GM21528 (cell line): ENCODE measurements at regions not wholly inside any gene's neighbourhood (a gene's known extent, or its start where the extent isn't known, plus 50 kb on each side); places are given as distances from the start of the nearest gene placed in this dataset.

Experiments
- ATAC-seq: cut with Tn5 transposase; IDR thresholded peaks from one replicate; pipeline ENCODE4 v1.9.1; 2021; ENCODE audit warnings: mild to moderate bottlenecking, moderate library complexity; ENCODE audit not compliant: unreplicated experiment, low FRiP score

DNA sequence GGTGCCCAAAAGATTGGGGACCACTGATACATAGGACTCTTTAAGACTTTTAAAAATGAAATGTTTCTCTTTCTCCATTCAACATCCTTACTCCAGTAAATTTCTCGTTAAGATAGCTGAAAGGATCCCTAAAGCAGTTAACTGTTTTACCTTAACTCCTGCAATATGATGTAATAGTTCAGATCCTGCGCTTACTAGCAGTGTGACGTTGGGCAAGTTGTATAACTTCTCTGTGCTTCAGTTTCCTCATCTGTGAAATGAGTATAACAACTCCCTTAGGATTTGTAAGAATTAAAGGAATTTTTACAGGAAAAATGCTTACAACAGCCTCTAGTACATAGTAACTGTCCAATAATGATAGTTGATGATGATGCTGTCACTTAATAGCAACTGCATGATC lies 158.9 kb downstream of the TANC2 start:
- ATAC-seq, result no peak

DNA sequence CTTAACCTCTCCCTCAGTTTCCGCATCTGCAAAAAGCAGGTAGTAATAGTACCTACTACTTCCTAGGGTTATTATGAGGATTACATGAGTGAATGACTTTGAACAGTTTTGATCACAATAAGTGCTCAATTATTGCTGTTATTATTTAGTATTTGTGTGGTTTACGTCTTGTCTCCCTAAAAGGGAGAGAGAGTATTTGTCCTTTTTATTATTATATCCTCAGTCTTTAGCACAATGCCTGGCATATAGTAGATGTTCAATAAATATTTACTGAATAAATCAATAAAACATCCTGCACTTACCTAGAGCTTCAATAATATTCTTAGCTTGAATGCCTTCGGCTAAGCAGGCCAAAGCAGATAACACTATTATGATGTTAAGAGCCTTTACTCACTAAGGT lies 160.0 kb downstream of the TANC2 start:
- no peak for ATAC-seq

GRCh38 chr17:63126607-63127006 lies 160.6 kb downstream of the TANC2 start:
- no peak for ATAC-seq

DNA sequence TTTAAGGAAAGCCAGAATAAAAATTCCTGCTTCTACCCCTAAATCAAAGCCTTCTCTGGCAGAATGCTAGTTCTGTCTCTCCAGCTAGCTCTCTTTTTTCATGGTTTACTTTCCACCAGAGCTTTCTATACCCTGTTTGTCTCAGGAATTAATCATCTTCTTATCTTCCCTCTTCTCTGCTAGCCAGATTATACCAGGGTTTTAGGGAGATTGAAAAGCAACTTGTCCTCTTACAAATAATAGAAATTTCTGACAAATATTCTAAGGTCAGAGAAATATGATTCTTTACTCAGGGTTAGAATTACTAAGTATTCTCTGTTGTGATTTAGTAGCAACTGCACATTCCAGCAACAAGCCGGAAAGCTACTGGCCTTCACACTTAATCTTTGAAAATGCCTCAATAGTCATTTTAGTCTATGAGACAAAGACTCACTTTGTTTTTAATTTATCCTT lies 166.4 kb downstream of the TANC2 start:
- no peak for ATAC-seq

GRCh38 chr17:63133491-63133890 lies 167.5 kb downstream of the TANC2 start:
- ATAC-seq, result no peak

- ATAC-seq, result no peak
These were observed 168.8 kb downstream of the TANC2 start for GRCh38 chr17:63134867-63135266.

- no peak for ATAC-seq
These were observed 170.5 kb downstream of the TANC2 start for GRCh38 chr17:63136369-63137012.

DNA sequence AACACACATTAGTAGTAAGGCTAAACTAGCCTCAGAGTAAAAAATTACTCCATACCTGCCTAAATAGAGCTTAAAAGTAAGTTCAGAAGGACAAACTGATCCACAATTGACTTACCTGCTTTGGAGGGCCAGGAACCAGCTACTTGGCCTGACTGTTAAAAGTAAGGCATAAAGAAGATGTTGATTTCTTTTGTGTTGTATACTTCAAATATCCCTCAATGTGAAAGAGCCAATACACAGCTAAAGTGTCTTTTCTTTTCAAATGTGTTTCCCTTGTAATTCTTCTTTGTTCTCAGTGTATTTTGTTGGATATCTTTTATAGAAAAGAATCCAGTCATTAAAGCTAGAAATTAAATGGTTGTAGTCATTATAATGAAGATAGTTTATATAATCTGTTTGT lies 171.1 kb downstream of the TANC2 start:
- ATAC-seq, result no peak

DNA sequence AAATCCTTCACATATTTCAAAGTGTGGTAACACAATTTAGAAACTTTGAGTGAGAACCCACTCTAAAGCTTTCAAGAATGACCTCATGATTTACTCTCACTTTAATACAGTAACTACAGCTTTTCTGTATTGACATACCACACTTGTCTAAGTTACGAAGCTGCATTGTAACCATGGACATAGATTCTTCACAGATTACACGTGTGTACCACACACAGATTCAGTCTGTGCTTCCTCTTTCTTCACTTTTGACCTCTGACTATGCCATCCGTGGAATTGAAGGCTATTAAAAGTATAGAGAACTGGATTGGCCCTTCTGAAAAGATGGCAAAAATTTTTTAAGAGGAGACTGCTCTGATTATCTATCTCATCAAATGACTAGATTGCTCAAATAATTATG lies 172.7 kb downstream of the TANC2 start:
- ATAC-seq, result no peak

DNA sequence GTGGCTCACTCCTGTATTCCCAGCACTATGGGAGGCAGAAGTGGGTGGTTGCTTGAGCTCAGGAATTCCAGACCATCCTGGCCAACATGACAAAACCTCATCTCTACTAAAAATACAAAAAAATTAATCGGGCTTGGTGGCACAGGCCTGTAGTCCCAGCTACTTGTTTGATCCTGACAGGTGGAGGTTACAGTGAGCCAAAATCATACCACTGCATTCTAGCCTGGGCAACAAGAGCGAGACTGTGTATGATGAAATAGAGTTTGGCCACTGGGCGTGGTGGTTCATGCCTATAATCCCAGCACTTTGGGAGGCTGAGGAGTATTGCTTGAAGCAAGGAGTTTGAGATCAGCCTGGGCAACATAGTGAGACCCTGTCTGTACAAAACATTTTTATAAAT lies 173.3 kb downstream of the TANC2 start:
- no peak for ATAC-seq

DNA sequence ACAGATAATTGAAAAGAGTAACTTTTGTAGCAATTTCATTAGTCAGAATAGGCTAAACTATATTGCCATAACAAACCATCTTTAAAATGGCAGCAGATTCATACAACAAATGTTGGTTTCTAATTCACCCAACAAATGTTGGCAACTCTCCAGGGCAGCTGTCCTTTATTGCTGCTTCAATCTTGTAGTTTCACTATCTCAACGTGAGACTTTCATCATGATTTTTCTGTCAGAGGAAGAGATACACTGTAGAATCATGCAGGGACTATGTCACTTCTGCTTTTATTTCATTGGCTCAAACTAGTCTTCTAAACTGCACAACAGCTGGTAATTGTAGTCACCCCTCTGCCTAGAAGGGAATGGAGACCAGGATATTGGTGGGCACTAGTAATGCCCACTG lies 174.2 kb downstream of the TANC2 start:
- no peak for ATAC-seq

- ATAC-seq, result no peak
These were observed 176.8 kb downstream of the TANC2 start for GRCh38 chr17:63142836-63143235.

DNA sequence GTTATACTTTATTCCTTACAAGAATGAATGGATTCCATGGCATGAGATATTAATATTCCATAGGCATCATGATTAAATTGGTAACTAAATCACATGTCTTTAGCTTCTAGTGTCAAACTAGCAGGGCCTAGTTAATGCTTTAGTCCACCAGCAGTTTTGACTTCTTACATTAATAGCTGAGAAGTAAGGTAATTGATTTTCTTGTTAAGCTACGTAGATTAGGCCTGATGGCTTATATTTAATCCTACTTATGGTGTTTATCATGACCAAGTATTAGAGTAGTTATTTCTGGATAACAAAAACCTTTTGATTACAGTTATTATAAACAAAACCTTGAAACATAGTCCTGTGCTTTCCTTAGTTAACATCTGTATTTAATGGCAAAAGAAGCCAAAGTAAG lies 184.5 kb downstream of the TANC2 start:
- ATAC-seq, result no peak

DNA sequence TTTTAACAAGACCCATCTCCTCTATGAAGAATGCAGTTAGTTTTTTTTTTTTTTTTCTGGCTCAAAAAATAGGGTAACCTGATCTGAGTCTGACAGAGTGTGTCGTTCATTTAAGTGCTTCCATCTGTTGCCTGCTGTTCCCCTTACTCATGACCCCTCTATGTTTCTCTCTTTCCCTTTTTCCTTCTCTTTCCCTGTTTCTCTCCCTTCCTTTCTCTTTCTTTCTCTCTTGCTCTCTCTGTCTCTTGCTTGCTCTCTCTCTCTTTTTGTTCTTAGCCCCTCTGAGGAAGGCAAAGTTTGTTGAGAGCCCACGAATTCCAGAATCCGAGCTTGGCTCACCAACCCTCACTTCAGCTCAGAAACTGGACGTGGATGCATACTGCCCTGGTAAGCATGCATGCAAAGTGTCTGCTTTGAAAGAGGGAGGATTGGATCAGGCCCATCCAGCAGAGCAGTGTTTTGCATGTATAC lies 185.0 kb downstream of the TANC2 start:
- no peak for ATAC-seq

DNA sequence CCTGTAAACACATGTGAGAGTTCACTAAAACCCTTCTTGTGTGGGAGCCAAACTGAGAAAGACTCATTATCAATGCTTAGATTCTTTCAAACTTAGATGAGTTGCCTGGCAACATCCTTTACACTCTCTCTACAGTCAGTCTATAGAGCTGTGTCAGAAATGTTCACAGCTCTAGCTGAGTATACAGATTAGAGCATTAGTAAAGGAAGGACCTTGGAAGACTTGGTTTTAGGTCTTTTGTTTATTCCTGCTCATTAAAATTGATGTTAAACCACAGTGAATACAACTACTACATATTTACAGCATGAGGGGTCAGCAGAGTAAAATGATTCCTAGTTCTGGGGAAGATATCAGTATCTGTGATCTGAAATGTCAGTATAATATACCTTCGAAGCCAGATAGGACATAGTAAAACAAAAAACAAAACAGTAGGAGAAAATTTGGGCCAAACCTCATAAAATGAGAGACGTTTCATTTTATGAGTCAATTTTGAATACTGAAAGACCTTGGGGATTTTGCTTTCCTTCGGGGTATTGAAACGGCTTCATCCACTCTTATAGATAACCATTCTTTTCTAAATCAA lies 186.0 kb downstream of the TANC2 start:
- ATAC-seq, result no peak

DNA sequence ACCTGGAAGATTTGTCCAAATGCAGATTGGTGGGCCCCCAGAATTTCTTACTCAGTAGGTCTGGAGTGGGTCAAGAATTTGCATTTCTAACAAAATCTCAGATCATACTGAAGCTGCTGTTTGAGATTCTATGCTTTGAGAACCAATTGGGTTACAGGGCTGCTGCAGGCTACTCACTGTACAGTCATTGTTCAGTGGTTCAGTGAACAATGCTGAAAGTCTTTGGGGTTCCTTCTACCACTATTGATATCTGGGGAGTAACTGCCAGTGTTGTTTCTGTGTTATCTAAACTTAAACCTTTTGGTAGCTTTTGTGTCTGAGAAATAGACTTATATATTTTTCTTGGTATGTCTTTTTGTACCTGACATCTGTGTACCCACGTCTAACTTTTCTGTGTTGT lies 187.5 kb downstream of the TANC2 start:
- ATAC-seq, result no peak

- no peak for ATAC-seq
These were observed 188.7 kb downstream of the TANC2 start for GRCh38 chr17:63154586-63155244.

- ATAC-seq, result no peak
These were observed 191.0 kb downstream of the TANC2 start for GRCh38 chr17:63156986-63157385.

DNA sequence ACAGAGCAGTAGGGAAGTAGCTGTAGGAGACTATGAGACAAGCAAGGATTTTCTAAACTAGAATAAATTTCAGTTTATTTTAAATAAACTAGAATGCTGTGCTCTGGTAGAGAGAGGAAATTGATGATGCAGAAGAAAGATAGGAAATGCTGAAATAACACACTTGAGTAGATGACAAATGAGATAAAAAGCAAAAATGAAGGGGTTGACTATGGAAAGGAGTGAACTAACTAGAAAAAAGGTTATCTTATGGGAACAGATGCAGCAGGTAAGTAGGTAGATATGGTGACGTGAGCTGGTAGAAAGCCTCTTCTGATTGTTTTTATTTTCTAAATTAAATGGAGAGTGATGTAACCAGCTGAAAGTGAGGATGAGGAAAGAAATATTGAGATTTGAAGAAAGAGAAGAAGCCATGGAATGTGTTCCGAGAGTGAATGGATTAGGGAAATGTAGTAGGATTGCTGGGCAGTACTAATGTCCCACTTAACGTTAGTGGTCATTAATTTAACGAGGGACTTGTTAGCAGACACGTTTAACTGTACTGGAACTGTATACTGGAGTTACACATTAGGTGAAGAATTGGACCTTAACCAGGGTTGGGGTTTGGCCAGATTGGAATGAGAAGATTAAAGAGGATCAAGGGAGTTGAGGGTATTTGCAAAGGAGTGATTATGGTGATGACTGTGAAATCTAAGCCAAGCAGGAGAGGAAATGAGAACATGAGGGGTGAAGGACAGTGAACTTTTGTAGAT lies 196.5 kb downstream of the TANC2 start:
- ATAC-seq, result no peak

DNA sequence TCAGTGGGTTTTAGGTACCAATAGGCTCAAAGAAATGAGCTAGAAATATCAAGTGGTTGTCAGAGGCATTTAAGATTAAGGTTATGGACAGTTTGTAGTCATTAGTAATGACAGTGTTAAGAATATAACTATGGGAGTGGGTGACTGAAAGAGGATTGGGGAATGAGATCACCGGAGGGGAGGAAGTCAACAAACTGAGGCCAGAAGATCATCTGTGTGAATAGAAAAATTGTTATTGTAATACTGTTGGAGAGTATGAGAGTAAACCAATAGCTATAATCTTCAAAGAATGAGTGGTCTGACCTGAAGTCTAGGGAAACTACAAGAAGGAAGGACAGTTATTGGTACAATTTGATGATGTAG lies 197.1 kb downstream of the TANC2 start:
- no peak for ATAC-seq

GRCh38 chr17:63165400-63165799 lies 199.4 kb downstream of the TANC2 start:
- ATAC-seq, result no peak
